Calu3 (cell line): ENCODE measurements at regions not wholly inside any gene's neighbourhood (a gene's known extent, or its start where the extent isn't known, plus 50 kb on each side); places are given as distances from the start of the nearest gene placed in this dataset.

Experiments
- BruUV-seq: library from RNA; stranded (reverse); fragments of 400-500 nt; replicated peaks from 2 replicates; lab custom pipeline; 2021; lab: Mats Ljungman, UMichigan
- CTCF ChIA-PET: fragments of 300-600 bp; sonication (Branson Sonifier 250); formaldehyde crosslinking; loops from one replicate; lab custom pipeline; 2022; ENCODE audit warnings: antibody characterized with exemption; lab: Charles Lee
- DNase-seq: peaks from one replicate; pipeline ENCODE4 v3.0.0; 2022
- H3K27ac Mint-ChIP-seq: one replicate; pipeline ENCODE4 v1.8.0; 2022; ENCODE audit warnings: mixed read lengths; ENCODE audit not compliant: unreplicated experiment
- H3K27me3 Mint-ChIP-seq: one replicate; pipeline ENCODE4 v1.8.0; 2022; ENCODE audit warnings: mixed read lengths; ENCODE audit not compliant: unreplicated experiment
- H3K36me3 Mint-ChIP-seq: one replicate; pipeline ENCODE4 v1.8.0; 2022; ENCODE audit warnings: mild to moderate bottlenecking, moderate library complexity, mixed read lengths; ENCODE audit not compliant: insufficient read depth, unreplicated experiment
- H3K4me1 Mint-ChIP-seq: one replicate; pipeline ENCODE4 v1.8.0; 2022; ENCODE audit warnings: mild to moderate bottlenecking, low read depth, mixed read lengths; ENCODE audit not compliant: unreplicated experiment
- H3K4me3 Mint-ChIP-seq: one replicate; pipeline ENCODE4 v1.8.0; 2022; ENCODE audit warnings: mild to moderate bottlenecking, low read depth, moderate library complexity, mixed read lengths; ENCODE audit not compliant: unreplicated experiment
- H3K9me3 Mint-ChIP-seq: one replicate; pipeline ENCODE4 v1.8.0; 2022; ENCODE audit warnings: low read depth, mixed read lengths; ENCODE audit not compliant: unreplicated experiment
- intact Hi-C: fragments of 100-400 bp; cut with micrococcal nuclease; formaldehyde crosslinking; loops from one replicate; pipeline ENCODE4 v1.10.0; 2022; ENCODE audit not compliant: unreplicated experiment
- TF ChIP-seq, protein P1 (sequence below): fragments of 200-600 bp; IDR thresholded peaks from one replicate; pipeline ENCODE4 v1.8.0; 2022; ENCODE audit warnings: antibody characterized with exemption; ENCODE audit not compliant: unreplicated experiment

DNA sequence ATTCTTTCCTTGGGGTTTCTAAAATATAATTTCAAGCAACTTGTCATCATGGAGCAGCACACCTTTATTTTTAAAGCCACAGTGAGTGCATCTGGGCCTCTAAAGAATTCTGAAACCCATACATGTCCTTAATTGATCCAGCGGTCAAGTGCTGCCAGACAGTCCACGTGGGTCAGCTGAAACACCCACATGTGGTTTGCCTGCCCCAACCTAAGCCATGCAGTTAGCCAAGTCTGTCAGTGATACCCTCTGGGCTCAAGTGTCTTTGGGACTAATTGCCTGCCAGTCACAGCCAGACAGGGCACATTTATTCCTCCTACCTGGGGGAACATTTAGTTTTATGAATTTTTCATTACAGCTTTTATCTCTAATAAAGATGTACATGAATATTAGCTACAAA lies 291.4 kb upstream of the SLC30A5 start:
- BruUV-seq: no TSS peak
- intact Hi-C loops: no loop called here
- H3K27me3 Mint-ChIP-seq: peaks cover 8% of the 10 kb centered on the region
- no peak overlapping the region for H3K4me3 Mint-ChIP-seq
- TF ChIP-seq, protein P1, sequence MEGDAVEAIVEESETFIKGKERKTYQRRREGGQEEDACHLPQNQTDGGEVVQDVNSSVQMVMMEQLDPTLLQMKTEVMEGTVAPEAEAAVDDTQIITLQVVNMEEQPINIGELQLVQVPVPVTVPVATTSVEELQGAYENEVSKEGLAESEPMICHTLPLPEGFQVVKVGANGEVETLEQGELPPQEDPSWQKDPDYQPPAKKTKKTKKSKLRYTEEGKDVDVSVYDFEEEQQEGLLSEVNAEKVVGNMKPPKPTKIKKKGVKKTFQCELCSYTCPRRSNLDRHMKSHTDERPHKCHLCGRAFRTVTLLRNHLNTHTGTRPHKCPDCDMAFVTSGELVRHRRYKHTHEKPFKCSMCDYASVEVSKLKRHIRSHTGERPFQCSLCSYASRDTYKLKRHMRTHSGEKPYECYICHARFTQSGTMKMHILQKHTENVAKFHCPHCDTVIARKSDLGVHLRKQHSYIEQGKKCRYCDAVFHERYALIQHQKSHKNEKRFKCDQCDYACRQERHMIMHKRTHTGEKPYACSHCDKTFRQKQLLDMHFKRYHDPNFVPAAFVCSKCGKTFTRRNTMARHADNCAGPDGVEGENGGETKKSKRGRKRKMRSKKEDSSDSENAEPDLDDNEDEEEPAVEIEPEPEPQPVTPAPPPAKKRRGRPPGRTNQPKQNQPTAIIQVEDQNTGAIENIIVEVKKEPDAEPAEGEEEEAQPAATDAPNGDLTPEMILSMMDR: no peak
- no peak for DNase-seq
- H3K4me1 Mint-ChIP-seq: no peaks in the 10 kb centered on the region
- H3K36me3 Mint-ChIP-seq: no peaks in the 10 kb centered on the region
- no peak overlapping the region for H3K27ac Mint-ChIP-seq
- peaks cover 2% of the 10 kb centered on the region for H3K9me3 Mint-ChIP-seq
- CTCF ChIA-PET: no interaction called here

DNA sequence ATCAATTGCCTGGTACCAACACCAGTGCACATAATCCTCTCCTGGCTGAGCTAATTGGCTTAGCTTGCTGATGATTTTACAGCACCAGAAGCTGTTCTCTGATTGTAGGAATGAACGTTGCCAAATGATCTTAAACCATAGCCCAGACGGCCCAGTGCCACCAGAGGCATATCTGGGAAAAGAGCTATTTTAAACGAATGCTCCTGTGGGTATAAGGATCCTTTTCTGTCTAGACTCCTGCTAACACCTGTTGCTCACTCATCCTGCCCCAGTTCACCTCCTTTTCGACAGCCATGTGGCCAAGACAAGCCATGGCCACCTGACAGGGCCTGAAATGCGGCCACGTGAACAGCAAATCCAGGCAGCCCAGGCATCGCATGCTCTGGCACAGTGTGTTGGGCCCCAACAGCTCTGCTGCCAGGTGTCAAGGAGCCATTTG lies 289.9 kb upstream of the SLC30A5 start:
- no peak overlapping the region for H3K4me3 Mint-ChIP-seq
- intact Hi-C loops: no loop called here
- peaks cover 8% of the 10 kb centered on the region for H3K27me3 Mint-ChIP-seq
- peaks cover 2% of the 10 kb centered on the region for H3K9me3 Mint-ChIP-seq
- no peak overlapping the region for H3K27ac Mint-ChIP-seq
- TF ChIP-seq, protein P1: no peak
- H3K36me3 Mint-ChIP-seq: no peaks in the 10 kb centered on the region
- no peak for DNase-seq
- H3K4me1 Mint-ChIP-seq: no peaks in the 10 kb centered on the region
- CTCF ChIA-PET: no interaction called here
- BruUV-seq: no TSS peak

DNA sequence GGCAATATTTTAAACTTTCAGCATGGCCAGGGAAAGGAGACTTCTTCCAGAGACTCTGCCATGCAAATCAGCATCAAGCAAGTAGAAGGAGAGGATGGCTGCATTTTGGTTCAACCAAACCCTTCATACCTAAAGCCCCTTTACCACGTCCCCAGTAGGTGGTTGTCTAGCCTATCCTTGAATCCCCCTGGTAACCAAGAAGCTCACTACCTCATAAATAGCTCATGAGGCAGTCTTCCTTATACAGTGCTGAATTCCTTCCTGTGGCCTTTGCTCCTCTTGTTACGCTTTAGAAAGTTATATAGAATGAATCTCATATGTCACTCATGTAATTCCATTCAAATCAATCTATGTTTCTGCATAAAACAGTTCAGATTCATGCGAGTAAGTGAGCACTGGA lies 289.5 kb upstream of the SLC30A5 start:
- CTCF ChIA-PET: no interaction called here
- Mint-ChIP-seq H3K4me3 (no peak overlapping the region), H3K27ac (no peak overlapping the region), H3K4me1 (no peaks in the 10 kb centered on the region), H3K9me3 (peaks cover 2% of the 10 kb centered on the region), H3K36me3 (no peaks in the 10 kb centered on the region), H3K27me3 (peaks cover 8% of the 10 kb centered on the region)
- no peak for DNase-seq
- TF ChIP-seq, protein P1: no peak
- no TSS peak for BruUV-seq
- intact Hi-C loops: no loop called here

DNA sequence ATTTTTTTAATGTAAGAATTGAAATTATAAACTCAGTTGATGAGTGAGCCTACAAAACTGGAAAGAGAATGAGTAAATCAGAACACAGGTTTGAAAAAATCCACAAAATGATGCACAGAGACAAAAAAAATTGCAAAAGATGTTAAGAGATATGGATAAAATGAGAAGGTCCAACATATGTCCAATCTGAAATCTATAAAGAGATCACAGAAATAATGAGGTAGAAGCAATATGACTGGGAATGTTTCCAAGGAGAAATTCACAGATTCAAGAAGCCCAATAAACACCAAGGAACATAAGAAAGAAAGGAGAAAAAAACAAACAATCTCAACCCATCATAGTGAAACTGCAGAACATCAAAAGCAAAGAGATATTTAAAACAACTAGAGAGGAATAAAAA lies 288.4 kb upstream of the SLC30A5 start:
- Mint-ChIP-seq H3K9me3 (peaks cover 2% of the 10 kb centered on the region), H3K27ac (no peak overlapping the region), H3K36me3 (no peaks in the 10 kb centered on the region), H3K4me3 (no peak overlapping the region), H3K4me1 (no peaks in the 10 kb centered on the region), H3K27me3 (peaks cover 8% of the 10 kb centered on the region)
- TF ChIP-seq, protein P1: no peak
- CTCF ChIA-PET: no interaction called here
- intact Hi-C loops: no loop called here
- no TSS peak for BruUV-seq
- no peak for DNase-seq
